ENCODE measurements at regions not wholly inside any gene's neighbourhood (a gene's known extent, or its start where the extent isn't known, plus 50 kb on each side); places are given as distances from the start of the nearest gene placed in this dataset.
A peak's percentile ranks its signal among the peaks of the same experiment; 100 is the strongest.

DNA sequence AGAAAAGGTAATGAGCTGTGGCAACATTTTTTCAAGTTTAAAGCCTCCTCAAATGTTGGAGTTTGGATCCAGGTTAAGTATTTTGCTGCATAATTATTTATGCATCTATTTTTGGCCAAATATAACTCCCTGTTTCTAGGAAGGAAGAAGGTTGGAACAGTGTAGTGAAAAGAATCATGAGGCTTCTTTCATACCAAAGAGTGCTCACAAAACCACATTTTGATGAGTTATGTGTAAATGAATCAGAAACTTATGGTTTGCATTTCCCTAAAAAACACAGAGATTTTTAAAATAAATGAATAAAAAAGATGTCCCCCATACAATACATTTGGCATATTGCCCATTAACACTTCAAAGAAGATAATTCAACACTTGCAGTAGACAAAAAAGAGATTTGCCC, 246.9 kb upstream of the PRDM1 start:
- no peak for DNase-seq

GRCh38 chr6:105838171-105838570, 248.0 kb upstream of the PRDM1 start:
- DNase-seq, result no peak

- no peak for DNase-seq
Observed at GRCh38 chr6:105836889-105837288, 249.2 kb upstream of the PRDM1 start.

GRCh38 chr6:105836379-105836778, 249.8 kb upstream of the PRDM1 start:
- DNase-seq, result no peak

- no peak for DNase-seq
Observed at GRCh38 chr6:105835373-105835772, 250.8 kb upstream of the PRDM1 start.

DNA sequence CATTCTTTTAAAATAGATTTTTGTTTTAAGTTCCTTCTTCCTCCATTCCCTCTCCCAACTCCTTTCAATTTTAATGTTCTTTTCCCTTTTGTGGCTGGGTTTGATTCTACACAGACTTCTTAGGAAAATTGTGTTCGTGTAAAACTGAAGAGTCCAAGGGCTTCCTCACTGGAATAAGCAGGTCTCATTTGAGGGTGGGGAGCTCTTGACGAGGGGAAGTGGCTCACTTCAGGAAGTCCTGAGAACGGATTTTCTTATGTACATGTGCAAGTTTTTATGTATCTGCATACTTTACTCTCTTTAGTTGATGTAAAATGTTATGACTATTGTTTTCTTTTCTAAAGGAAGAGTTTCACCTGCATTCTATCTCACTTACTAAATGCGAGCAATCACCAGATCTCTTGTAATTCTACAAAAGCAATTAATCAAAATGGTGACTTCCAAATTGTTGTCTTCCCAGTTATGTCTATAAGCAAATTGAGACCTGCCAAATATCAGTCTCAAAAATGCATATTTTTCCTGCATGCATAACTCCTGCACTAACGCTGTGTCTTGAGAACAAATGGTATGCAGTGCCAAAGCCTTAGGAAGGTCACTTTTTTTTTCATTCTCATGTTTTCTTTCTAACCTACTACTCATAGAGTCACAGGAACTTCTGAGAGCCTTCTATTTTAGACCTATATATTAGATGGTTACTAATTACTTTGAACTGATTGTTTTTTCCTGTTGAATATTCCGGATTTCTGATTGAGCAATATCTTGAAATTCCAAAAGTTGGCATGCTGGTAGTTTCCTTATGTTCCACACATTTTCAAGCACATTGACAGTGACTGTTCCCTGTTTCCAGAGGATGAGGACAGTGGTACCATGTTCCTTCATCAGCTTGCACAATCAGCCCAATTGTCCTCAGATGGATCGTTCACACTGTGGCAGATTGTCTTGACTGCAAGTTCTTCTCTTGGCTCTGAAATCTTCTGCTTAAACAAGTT, 251.9 kb upstream of the PRDM1 start:
- no peak for DNase-seq

GRCh38 chr6:105832313-105832761, 253.8 kb upstream of the PRDM1 start:
- DNase-seq, result no peak

GRCh38 chr6:105831311-105832097, 254.6 kb upstream of the PRDM1 start:
- no peak for DNase-seq

DNA sequence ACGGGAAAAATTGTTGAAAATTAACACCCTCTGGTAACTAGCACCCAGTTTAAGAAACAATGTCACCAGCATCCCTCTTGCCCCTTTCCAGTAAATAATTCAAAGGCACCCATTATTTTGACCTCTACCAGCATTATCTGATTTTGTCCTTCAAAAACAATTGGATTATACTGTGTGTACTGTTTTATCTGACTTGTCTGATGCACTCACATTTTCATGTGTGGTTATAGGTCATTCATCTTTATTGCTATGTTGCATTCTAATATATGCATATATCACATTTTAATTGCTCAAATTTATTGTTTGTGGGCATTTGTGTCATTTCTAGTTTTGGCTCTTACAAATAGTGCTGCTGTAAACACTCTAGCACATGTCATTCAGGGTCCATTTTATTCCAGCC, 260.9 kb upstream of the PRDM1 start:
- no peak for DNase-seq

DNA sequence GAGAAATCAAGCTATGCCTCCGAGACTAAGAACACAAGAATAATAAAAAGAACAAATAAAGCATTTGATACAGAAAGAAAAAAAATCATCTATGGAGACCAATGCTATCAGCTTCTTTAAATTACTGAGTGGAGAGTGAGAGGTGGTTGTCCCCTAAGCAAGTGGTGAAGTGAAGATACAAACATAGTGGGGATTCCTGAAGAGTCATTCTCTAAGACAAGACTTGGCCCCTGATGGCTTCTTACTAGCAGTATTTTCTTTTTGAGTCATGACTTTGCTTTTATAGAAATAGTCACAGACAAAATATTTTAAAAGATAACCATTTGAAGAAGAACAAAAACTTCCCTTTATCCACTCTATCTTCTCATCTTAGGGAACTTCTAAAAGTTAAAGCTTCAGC, 261.4 kb upstream of the PRDM1 start:
- no peak for DNase-seq

GRCh38 chr6:105821777-105822176, 264.4 kb upstream of the PRDM1 start:
- no peak for DNase-seq

GRCh38 chr6:105821027-105821426, 265.1 kb upstream of the PRDM1 start:
- no peak for DNase-seq

- no peak for DNase-seq
Observed at GRCh38 chr6:105819745-105820144, 266.4 kb upstream of the PRDM1 start.

- DNase-seq, result no peak
Observed at GRCh38 chr6:105818505-105818904, 267.6 kb upstream of the PRDM1 start.

GRCh38 chr6:105817961-105818360, 268.2 kb upstream of the PRDM1 start:
- DNase-seq, result no peak

DNA sequence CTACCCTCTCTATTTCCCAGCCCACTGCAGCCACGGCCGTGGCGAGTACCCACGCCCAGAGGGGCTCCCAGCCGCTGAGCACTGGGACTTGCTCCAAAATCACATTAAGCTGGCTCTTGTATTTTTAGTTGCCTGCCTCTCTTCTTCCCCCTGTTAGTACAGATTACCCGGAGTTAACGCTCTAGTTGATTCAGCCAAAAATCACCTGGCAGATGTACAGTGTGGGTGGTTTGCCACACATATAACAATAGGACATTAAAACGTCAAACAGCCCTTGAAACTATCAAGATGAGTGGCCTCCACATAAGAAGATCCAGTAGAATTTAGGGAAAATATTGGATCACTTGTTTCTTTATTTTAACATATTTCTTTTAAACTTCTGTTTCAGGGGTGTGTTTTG, 268.8 kb upstream of the PRDM1 start:
- no peak for DNase-seq

- DNase-seq, result no peak
Observed at GRCh38 chr6:105816847-105817246, 269.3 kb upstream of the PRDM1 start.

DNA sequence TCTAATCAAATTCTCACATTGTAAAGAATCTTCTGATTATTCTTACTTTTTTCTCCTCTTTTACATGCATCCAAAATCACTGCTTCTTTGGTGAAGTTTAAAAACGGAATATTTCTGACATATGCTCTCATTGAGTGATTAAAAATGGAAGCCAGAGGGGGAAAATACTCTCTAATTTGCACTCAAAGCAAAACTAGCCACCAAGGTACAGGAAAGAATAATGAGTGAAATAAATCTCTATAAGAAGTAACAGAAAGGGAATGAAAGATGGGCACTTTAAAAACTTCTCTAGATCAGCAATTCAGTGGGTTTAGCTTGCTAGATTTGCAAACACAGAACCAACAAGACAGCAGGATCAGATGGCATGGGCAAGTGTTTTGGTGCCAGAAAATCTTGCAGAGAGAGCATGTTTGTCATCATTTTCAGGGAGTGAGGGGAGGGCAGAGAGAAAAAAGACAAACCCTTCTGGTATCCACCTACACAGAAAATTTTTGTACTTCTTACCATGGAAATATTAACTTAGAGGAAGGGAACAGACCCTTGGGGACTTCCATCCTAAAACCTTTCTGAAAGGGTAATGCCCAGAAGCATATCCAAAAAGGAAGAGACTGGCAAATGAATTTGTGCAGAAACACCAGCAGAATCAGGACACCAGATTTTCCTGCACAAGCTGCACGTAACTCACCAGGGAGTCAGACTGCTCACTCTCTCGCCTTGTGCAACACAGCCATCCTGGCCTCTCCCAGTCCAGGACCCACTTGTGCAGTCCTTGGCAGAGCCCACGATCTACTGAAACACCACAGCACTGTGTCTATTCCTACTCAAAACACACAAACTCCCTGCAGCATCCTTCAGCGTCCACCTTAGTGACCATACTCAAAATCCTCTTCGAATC, 270.2 kb upstream of the PRDM1 start:
- peak; percentile 58 for DNase-seq

DNA sequence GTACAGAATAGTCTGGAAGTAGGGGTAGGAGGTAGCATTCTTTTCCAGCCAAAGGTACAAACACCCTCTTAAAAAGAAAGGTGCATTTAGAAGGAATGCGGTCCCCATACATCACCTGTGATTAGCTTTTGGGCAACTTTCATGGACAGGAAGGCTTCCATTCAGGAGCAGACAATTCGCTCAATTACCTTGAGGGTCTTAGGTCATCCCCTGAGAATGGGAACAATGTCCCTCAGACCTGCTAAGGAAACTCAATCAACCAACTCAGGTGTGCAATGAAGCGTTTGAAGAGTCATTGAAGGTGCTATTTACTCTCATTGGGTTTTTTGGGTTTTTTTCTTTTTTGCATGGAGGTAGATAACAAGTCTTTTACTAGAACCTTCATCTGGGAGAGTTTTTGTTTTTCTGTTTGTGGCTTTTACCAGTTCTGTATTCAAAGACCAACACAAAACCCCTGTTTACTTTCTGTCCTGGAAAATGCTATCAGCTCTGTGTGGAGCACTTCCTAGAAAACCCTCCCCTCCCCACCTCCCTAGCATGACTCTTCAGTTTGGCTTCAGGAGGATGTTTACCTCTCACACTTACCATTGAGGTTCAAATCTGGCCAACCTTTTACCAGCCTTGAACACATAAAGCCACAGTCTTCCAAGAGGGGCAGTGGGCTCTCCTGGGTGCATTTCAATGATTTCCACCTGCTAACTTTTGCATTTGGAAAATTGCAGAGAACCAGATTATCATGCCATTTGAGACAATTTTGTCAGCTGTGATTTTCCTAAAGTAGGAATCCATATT, 271.2 kb upstream of the PRDM1 start:
- peak; percentile 71 for DNase-seq

DNA sequence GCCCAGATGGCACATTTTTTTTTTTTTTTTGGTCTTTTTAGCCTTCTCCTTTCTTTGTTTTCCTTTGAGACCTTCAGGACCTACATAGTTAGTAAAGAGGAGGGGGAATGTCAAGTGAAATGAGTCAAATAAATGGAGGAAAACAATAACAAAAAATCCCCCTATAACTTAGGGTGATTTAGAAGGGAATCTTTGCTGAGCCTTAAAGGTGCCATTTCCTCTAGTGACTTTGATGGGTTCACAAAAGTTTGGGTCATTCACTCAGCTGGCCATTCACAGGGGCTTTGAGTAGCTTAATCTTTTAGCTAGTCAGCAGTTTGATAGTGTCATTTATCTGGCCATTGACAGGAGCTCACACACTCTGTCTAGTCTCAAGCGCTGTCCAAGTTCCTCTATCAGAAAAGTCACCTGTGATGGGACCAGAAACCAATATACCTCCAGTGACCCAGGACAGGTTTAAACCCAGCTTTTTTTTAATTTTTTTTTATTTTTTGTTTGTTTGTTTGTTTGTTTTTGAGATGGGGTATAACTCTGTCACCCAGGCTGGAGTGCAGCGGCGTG, 275.1 kb upstream of the PRDM1 start:
- DNase-seq, result no peak

DNA sequence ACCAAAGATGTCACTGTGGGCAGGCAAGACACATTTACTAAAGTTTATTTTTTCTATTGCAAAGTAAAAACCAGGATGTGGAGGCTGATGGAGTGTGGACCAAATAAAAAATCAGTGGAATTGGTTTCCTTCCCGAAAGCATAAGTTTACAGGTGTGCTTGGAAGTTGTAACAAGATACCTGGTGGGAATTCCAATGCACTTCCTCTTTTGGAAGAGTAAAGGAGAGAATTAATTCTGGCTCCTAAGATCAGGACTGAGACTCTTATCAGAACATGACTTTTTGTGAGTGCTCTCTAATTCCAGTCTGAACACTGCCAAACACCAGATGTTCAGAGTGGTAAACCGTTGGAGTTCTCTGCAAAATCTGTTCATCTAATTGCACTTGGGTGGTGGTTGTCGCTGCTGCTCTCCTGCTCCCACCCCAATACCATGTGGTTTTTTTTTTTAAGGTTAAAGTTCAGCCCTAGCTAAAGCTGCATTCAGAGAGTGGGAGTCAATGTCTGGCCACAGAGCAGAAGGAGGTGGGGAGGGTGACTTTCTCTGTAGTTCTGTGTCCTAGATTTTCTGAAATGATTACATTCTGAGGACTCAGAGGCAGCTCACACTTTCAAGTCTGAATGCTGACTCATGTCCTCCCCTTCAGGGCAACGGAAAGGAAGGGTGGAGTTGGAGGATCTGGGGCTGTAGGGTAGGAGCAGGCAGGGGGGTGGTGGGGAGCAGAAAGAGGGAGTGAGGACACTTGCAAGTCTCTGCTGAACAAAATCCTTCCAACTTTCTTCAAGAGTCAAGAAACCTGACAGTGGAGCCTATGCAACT, 275.8 kb upstream of the PRDM1 start:
- DNase-seq, result peak; percentile 94

Data from activated CD4-positive, alpha-beta T cell treated with anti-CD3 and anti-CD28 coated beads, Interleukin-2, Interleukin-6, amounts not matched to agents 100 ng/mL and 50 ng/mL, durations not matched to agents 16 hours and 8 hours (primary cell).